ENCODE measurements at regions not wholly inside any gene's neighbourhood (a gene's known extent, or its start where the extent isn't known, plus 50 kb on each side); places are given as distances from the start of the nearest gene placed in this dataset.

DNA sequence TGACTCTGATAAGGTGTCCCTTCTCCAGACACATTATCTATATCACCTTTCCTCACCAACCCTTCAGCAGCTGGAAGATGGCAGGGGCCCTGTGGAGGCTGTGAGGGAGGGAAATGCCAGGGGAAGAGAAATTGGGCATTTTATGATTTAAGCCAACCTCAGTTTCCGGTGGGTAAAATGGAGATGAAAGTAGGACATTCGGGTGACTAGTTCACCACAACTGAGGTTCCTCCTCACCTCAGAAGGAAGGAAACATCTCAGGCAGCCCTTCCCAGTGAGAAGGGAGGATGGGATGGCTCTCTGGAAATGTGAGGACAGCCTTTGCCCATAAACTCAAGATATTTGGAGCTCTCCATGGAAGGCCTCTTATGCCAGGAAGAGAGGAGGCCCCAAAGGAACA lies 251.5 kb downstream of the MID1IP1 start:
- no peaks in the 10 kb centered on the region for H3K79me1 ChIP-seq (ENCODE audit: insufficient read depth, low read depth, low read length, poor library complexity, severe bottlenecking)
- no CpG with 5 or more reads among the region's 2 CpGs for WGBS (ENCODE audit: extremely low coverage, insufficient read length, low lambda C conversion rate)
- H3K27ac ChIP-seq (ENCODE audit: insufficient read length, low read depth, low read length): no peak overlapping the region
- H3K9me3 ChIP-seq (ENCODE audit: control insufficient read depth, low read depth, low read length): peaks cover 10% of the 10 kb centered on the region
- H3K4me3 Mint-ChIP-seq: no peak overlapping the region
- TF ChIP-seq, protein P1, sequence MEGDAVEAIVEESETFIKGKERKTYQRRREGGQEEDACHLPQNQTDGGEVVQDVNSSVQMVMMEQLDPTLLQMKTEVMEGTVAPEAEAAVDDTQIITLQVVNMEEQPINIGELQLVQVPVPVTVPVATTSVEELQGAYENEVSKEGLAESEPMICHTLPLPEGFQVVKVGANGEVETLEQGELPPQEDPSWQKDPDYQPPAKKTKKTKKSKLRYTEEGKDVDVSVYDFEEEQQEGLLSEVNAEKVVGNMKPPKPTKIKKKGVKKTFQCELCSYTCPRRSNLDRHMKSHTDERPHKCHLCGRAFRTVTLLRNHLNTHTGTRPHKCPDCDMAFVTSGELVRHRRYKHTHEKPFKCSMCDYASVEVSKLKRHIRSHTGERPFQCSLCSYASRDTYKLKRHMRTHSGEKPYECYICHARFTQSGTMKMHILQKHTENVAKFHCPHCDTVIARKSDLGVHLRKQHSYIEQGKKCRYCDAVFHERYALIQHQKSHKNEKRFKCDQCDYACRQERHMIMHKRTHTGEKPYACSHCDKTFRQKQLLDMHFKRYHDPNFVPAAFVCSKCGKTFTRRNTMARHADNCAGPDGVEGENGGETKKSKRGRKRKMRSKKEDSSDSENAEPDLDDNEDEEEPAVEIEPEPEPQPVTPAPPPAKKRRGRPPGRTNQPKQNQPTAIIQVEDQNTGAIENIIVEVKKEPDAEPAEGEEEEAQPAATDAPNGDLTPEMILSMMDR (conservative IDR thresholded peaks at IDR 0.05): no peak
- no peak overlapping the region for H2AFZ ChIP-seq (ENCODE audit: low read length)
- no peak overlapping the region for H2BK15ac ChIP-seq (ENCODE audit: low read depth, low read length)
- no peaks in the 10 kb centered on the region for H4K20me1 ChIP-seq (ENCODE audit: control insufficient read depth, insufficient read depth, insufficient read length)
- no peak overlapping the region for H3K27ac Mint-ChIP-seq
- no peak overlapping the region for H3K9ac ChIP-seq (ENCODE audit: extremely low read depth, insufficient read length, low read length)
- H3K4me1 ChIP-seq (ENCODE audit: insufficient read depth, low read length): peaks cover 2% of the 10 kb centered on the region; the same call in 1 of the 2 replicates
- H3K14ac ChIP-seq (ENCODE audit: insufficient read depth, low read length): no peak overlapping the region
- no peak for DNase-seq
- H3K18ac ChIP-seq (ENCODE audit: insufficient read length, low read depth, low read length): no peak overlapping the region
- H4K5ac ChIP-seq (ENCODE audit: insufficient read length, low read depth, low read length): no peak overlapping the region
- H2AK5ac ChIP-seq (ENCODE audit: insufficient read length, low read length): no peak overlapping the region
- H3K36me3 Mint-ChIP-seq (ENCODE audit: insufficient read depth in 1 of 3, low read depth in 3 of 3): peaks cover 0 to 5% (median 2%) of the 10 kb centered on the region in 3 experiments; a peak in 5 of 7 replicates
- no peak overlapping the region for H3K23ac ChIP-seq (ENCODE audit: insufficient read length, low read depth, low read length)
- peaks cover 71 to 72% of the 10 kb centered on the region in 2 experiments for H3K9me3 Mint-ChIP-seq
- H4K91ac ChIP-seq (ENCODE audit: insufficient read length, low read depth, low read length): no peak overlapping the region
- peaks cover 0 to 4% of the 10 kb centered on the region in 2 experiments; a peak in 2 of 4 replicates for H3K4me1 Mint-ChIP-seq
- no peak overlapping the region for H3K4me2 ChIP-seq (ENCODE audit: insufficient read depth, insufficient read length, low read length)
- H2BK20ac ChIP-seq (ENCODE audit: low read depth, low read length, poor library complexity, severe bottlenecking): no peak overlapping the region
- no peak overlapping the region for H2BK12ac ChIP-seq (ENCODE audit: insufficient read length, low read depth, low read length)
- no peak overlapping the region for H3T11ph ChIP-seq (ENCODE audit: low read length)
- no peak overlapping the region for H2BK5ac ChIP-seq (ENCODE audit: insufficient read length, low read length)
- no peaks in the 10 kb centered on the region; the same call in 1 of the 2 replicates for H3K27me3 Mint-ChIP-seq (ENCODE audit: low read depth)
- H3K4ac ChIP-seq (ENCODE audit: low read depth, low read length): no peak overlapping the region
- H3K79me2 ChIP-seq (ENCODE audit: insufficient read depth, low read length): no peaks in the 10 kb centered on the region
- H3K23me2 ChIP-seq (ENCODE audit: insufficient read length, low read depth, low read length, poor library complexity, severe bottlenecking): no peaks in the 10 kb centered on the region
- no peak overlapping the region for H4K8ac ChIP-seq (replicated peaks; ENCODE audit: insufficient read length, low read depth, low read length)
- no peaks in the 10 kb centered on the region for H3K27me3 ChIP-seq (ENCODE audit: insufficient read depth, low read length)
- no peak overlapping the region for H3K56ac ChIP-seq (ENCODE audit: insufficient read length, low read depth, low read length)
- H2BK120ac ChIP-seq (ENCODE audit: low read depth, low read length, poor library complexity, severe bottlenecking): no peak overlapping the region

All from H9 (cell line).